HepG2 (cell line): ENCODE measurements at regions not wholly inside any gene's neighbourhood (a gene's known extent, or its start where the extent isn't known, plus 50 kb on each side); places are given as distances from the start of the nearest gene placed in this dataset.

Experiments used
- RFXAP ChIP-seq: sonication (generic); formaldehyde crosslinking; IDR thresholded peaks from 2 replicates; pipeline ENCODE4 v1.4.0; 2020; ENCODE audit warnings: missing genetic modification reagents, borderline replicate concordance
- SRY ChIP-seq: sonication (generic); formaldehyde crosslinking; IDR thresholded peaks from 2 replicates; pipeline ENCODE4 v1.8.0; 2022; ENCODE audit warnings: mild to moderate bottlenecking, missing genetic modification reagents
- ZNF558 ChIP-seq: sonication (generic); formaldehyde crosslinking; IDR thresholded peaks from 2 replicates; pipeline ENCODE4 v1.9.0; 2022; ENCODE audit warnings: mild to moderate bottlenecking, missing genetic modification reagents, borderline replicate concordance
- ZNF761 ChIP-seq: sonication (generic); formaldehyde crosslinking; conservative IDR thresholded peaks from 2 replicates; pipeline ENCODE4 v1.4.0; 2020; ENCODE audit warnings: mild to moderate bottlenecking, missing genetic modification reagents
- ZNF772 ChIP-seq: sonication (generic); formaldehyde crosslinking; IDR thresholded peaks from 2 replicates; pipeline ENCODE4 v1.5.0; 2020; ENCODE audit warnings: mild to moderate bottlenecking, missing genetic modification reagents
- TF ChIP-seq, protein P1 (sequence below): sonication (generic); formaldehyde crosslinking; IDR thresholded peaks from 2 replicates; pipeline ENCODE4 v1.5.0; 2020; ENCODE audit warnings: mild to moderate bottlenecking, missing genetic modification reagents, moderate library complexity
- TF ChIP-seq, protein P2 (sequence below): sonication (generic); formaldehyde crosslinking; IDR thresholded peaks from 2 replicates; pipeline ENCODE4 v1.5.1; 2020; ENCODE audit warnings: mild to moderate bottlenecking, moderate library complexity, missing genetic modification reagents

DNA sequence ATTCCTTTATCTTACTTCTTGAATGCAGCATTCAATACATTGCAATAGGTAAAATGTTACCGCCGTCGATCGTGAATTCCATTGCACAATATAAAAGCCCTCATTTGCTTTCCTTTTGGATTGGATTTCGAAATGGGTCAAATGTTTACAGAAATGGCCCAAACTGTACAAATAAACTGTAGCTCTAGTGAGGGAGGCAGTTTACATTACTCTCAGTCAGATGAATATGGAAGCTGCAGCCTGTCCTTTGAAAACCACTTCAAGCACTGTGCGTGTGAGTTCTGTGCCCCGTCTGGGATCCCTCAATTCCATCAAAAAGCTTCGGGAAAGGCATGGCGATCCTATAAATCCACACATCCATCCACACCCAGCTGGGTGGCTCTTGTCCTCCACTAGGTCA is 258.6 kb upstream of the FOXF1 start:
- TF ChIP-seq SRY (CRISPR knock-in tag), result no peak
- no peak for TF ChIP-seq RFXAP (CRISPR knock-in tag)
- TF ChIP-seq ZNF772, result no peak
- TF ChIP-seq, protein P1, sequence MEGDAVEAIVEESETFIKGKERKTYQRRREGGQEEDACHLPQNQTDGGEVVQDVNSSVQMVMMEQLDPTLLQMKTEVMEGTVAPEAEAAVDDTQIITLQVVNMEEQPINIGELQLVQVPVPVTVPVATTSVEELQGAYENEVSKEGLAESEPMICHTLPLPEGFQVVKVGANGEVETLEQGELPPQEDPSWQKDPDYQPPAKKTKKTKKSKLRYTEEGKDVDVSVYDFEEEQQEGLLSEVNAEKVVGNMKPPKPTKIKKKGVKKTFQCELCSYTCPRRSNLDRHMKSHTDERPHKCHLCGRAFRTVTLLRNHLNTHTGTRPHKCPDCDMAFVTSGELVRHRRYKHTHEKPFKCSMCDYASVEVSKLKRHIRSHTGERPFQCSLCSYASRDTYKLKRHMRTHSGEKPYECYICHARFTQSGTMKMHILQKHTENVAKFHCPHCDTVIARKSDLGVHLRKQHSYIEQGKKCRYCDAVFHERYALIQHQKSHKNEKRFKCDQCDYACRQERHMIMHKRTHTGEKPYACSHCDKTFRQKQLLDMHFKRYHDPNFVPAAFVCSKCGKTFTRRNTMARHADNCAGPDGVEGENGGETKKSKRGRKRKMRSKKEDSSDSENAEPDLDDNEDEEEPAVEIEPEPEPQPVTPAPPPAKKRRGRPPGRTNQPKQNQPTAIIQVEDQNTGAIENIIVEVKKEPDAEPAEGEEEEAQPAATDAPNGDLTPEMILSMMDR, result no peak
- no peak for TF ChIP-seq ZNF558 (CRISPR knock-in tag)
- TF ChIP-seq, protein P2, sequence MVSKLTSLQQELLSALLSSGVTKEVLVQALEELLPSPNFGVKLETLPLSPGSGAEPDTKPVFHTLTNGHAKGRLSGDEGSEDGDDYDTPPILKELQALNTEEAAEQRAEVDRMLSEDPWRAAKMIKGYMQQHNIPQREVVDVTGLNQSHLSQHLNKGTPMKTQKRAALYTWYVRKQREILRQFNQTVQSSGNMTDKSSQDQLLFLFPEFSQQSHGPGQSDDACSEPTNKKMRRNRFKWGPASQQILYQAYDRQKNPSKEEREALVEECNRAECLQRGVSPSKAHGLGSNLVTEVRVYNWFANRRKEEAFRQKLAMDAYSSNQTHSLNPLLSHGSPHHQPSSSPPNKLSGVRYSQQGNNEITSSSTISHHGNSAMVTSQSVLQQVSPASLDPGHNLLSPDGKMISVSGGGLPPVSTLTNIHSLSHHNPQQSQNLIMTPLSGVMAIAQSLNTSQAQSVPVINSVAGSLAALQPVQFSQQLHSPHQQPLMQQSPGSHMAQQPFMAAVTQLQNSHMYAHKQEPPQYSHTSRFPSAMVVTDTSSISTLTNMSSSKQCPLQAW (CRISPR knock-in tag), result no peak
- no peak for TF ChIP-seq ZNF761 (CRISPR knock-in tag)
